WERI-Rb-1 (cell line): ENCODE measurements at regions not wholly inside any gene's neighbourhood (a gene's known extent, or its start where the extent isn't known, plus 50 kb on each side); places are given as distances from the start of the nearest gene placed in this dataset.

Experiments
- DNase-seq: peaks from one replicate; pipeline ENCODE4 v3.0.0-alpha.2; 2020
- H3K27ac ChIP-seq: fragments of 250-450 bp; sonication (Bioruptor Pico); 2 replicates; pipeline ENCODE4 v1.5.1; 2020; ENCODE audit warnings: mild to moderate bottlenecking, moderate library complexity
- H3K27me3 ChIP-seq: fragments of 250-450 bp; sonication (Bioruptor Pico); 2 replicates; pipeline ENCODE4 v1.5.1; 2021; ENCODE audit warnings: mild to moderate bottlenecking, low read depth, moderate library complexity; ENCODE audit not compliant: insufficient read depth, severe bottlenecking
- H3K36me3 ChIP-seq: fragments of 250-450 bp; sonication (Bioruptor Pico); 2 replicates; pipeline ENCODE4 v1.5.1; 2020; ENCODE audit warnings: mild to moderate bottlenecking, moderate library complexity
- H3K4me3 ChIP-seq: 2 replicates; pipeline ENCODE4 v1.5.1; 2011; ENCODE audit warnings: low read depth, mild to moderate bottlenecking, control low read depth, low read length
- H3K9me3 ChIP-seq: fragments of 250-450 bp; sonication (Bioruptor Pico); 2 replicates; pipeline ENCODE4 v1.5.1; 2021; ENCODE audit warnings: mild to moderate bottlenecking, moderate library complexity; ENCODE audit not compliant: severe bottlenecking
- CTCF ChIP-seq: IDR thresholded peaks from 2 replicates; pipeline ENCODE4 v1.5.1; 2011; ENCODE audit warnings: low read depth, mild to moderate bottlenecking, control low read depth, inconsistent platforms, low read length

DNA sequence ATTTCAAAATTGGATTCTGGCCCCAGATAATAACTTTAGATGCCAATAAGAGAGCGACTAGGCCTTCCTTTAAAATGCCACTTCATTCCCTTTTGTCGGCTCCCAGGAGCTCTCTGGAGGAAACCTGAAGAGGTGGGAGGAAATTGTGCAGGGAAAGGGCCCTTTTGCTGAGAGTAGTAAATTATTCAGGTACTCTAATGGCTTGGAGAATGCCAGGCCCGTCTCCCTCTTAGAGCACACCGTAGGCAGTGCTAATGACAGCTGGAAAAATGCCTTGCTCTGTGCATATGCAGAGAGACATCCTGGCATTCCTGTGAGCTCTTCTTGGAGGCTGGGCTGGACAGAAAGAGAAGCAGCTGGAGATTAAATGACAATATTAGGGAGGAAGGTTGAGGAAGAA lies 115.0 kb upstream of the RPH3A start:
- no peaks in the 10 kb centered on the region for H3K36me3 ChIP-seq
- peaks cover 90% of the 10 kb centered on the region for H3K27me3 ChIP-seq
- no peak overlapping the region for H3K4me3 ChIP-seq
- H3K9me3 ChIP-seq, result no peaks in the 10 kb centered on the region
- H3K27ac ChIP-seq, result no peak overlapping the region
- no peak for DNase-seq
- TF ChIP-seq CTCF, result no peak

DNA sequence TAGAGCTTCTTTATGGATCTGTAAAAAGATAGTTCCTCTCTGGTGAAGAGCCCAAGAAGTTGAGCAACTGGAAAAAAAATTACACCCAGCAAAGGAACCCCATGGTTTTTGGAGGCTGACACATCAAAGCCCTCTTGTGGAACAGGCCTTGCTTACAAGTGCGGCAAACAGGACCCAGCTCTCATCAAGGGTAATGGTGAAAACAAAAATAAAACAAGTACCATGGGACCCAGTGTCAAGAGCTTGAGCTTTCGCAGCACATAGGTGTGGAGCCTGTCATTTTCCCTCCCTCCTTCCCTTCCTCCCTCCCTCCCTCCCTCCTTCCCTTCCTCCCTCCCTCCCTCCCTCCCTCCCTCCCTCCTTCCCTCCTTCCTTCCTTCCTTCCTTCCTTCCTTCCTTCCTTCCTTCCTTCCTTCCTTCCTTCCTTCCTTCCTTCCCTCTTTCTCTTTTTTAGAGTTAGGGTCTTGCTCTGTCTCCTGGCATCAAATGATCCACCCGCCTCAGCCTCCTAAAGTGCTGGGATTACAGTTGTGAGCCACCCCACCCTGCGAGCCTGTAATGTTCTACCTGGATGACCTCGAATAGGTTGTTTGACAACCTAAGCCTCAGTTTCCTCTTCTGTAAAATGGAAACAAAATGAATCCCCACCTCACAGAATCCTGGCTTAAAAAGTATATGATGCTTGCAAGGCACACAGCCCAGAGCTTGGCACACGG lies 114.3 kb upstream of the RPH3A start:
- no peaks in the 10 kb centered on the region for H3K9me3 ChIP-seq
- peaks cover 89% of the 10 kb centered on the region for H3K27me3 ChIP-seq
- no peak for TF ChIP-seq CTCF
- no peak for DNase-seq
- H3K36me3 ChIP-seq, result no peaks in the 10 kb centered on the region
- H3K27ac ChIP-seq, result no peak overlapping the region
- H3K4me3 ChIP-seq, result no peak overlapping the region

- no peak overlapping the region for H3K4me3 ChIP-seq
- H3K27ac ChIP-seq, result no peak overlapping the region
- H3K9me3 ChIP-seq, result no peaks in the 10 kb centered on the region
- peaks cover 83% of the 10 kb centered on the region for H3K27me3 ChIP-seq
- TF ChIP-seq CTCF, result no peak
- no peak for DNase-seq
- H3K36me3 ChIP-seq, result no peaks in the 10 kb centered on the region
These were observed 110.6 kb upstream of the RPH3A start for GRCh38 chr12:112680993-112681392.

DNA sequence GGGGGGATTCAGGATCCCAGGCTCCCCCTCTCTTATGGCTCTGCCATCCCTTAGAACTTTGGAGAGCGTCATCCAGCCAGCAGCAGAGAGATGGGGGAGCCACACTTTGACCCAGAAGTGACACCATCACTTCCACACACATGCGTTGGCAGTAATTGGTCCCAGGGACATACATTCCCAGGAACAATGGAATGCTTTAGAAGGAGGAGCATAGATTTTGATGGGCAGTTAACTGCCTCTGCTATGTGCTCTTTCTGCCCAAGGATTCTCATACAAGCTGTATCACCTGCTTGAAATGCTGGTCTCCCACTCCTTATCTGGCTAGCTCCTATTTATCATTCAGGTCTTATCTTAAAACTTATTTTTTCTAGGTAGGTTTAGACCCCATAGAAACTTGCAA lies 109.0 kb upstream of the RPH3A start:
- no peak for TF ChIP-seq CTCF
- Histone ChIP-seq H3K9me3 (no peaks in the 10 kb centered on the region), H3K4me3 (no peak overlapping the region), H3K27ac (no peak overlapping the region), H3K27me3 (peaks cover 82% of the 10 kb centered on the region), H3K36me3 (no peaks in the 10 kb centered on the region)
- no peak for DNase-seq

DNA sequence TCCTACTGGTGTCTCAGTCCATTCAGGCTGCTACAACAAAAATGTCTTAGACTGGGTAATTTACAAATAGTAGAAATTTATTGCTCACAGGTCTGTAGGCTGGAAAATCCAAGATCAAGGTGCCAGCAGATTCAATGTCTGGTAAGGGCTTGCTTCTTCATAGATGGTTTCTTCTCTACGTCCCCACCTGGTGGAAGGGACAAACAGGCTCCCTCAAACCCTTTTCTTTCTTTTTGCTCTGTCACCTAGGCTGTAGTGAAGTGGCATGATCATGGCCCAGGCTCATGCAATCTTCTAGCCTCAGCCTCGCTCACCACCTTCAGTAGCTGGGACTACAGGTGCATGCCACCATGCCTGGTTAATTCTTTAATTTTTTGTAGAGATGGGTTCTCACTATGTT lies 106.8 kb upstream of the RPH3A start:
- no peaks in the 10 kb centered on the region for H3K9me3 ChIP-seq
- H3K27ac ChIP-seq, result no peak overlapping the region
- peaks cover 78% of the 10 kb centered on the region for H3K27me3 ChIP-seq
- no peak for DNase-seq
- TF ChIP-seq CTCF, result no peak
- H3K36me3 ChIP-seq, result no peaks in the 10 kb centered on the region
- H3K4me3 ChIP-seq, result no peak overlapping the region

GRCh38 chr12:112685321-112685720 lies 106.2 kb upstream of the RPH3A start:
- DNase-seq, result no peak
- Histone ChIP-seq H3K27me3 (peaks cover 77% of the 10 kb centered on the region), H3K9me3 (no peaks in the 10 kb centered on the region)

More at GRCh38 chr12:112685321-112685720, 106.2 kb upstream of the RPH3A start:
- Histone ChIP-seq H3K4me3 (no peak overlapping the region), H3K36me3 (no peaks in the 10 kb centered on the region), H3K27ac (no peak overlapping the region)
- no peak for TF ChIP-seq CTCF
